ENCODE measurements at regions not wholly inside any gene's neighbourhood (a gene's known extent, or its start where the extent isn't known, plus 50 kb on each side); places are given as distances from the start of the nearest gene placed in this dataset.

GRCh38 chr1:38270849-38271633 is 224.4 kb upstream of the POU3F1 start:
- DNase-seq (ENCODE audit: low read depth) (peak; percentile 6), FAIRE-seq (no peak)
- no peak for TF ChIP-seq CTCF (IDR thresholded peaks at IDR 0.05; ENCODE audit: insufficient read depth, low read length, severe bottlenecking)
- Histone ChIP-seq H3K4me3 (ENCODE audit: low read depth, low read length) (no peak overlapping the region), H3K27me3 (ENCODE audit: control insufficient read depth, insufficient read depth, low read length) (no peaks in the 10 kb centered on the region), H3K36me3 (ENCODE audit: control insufficient read depth, insufficient read depth, low read length) (no peaks in the 10 kb centered on the region)

GRCh38 chr1:38269923-38270848 is 223.6 kb upstream of the POU3F1 start:
- peak; percentile 76 for FAIRE-seq
- Histone ChIP-seq H3K4me3 (ENCODE audit: low read depth, low read length) (no peak overlapping the region), H3K36me3 (ENCODE audit: control insufficient read depth, insufficient read depth, low read length) (no peaks in the 10 kb centered on the region), H3K27me3 (ENCODE audit: control insufficient read depth, insufficient read depth, low read length) (no peaks in the 10 kb centered on the region)
- peak; percentile 76 for DNase-seq (ENCODE audit: low read depth)
- no peak for TF ChIP-seq CTCF (IDR thresholded peaks at IDR 0.05; ENCODE audit: insufficient read depth, low read length, severe bottlenecking)

DNA sequence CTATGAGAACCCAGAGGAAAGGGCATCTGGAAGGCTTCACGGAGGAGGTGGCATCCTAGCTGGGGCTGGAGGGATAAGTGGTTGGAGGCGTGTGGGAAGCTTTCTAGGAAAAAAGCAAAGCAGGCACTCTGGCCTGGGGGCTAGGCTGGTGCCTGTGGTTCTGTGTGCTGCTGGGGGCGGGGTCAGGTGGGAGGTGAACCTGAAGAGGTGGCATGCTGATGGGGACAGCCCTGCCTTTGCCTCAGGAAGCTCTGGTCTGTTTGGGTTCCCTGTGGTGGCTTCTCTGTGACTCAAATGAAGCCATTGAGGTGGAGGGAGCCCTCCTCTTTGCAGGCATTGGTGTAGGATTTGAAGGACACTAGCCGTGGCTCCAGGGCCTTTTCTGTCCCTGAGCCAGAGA is 221.6 kb upstream of the POU3F1 start:
- no peak overlapping the region for H3K4me3 ChIP-seq (ENCODE audit: low read depth, low read length)
- no peaks in the 10 kb centered on the region for H3K27me3 ChIP-seq (ENCODE audit: control insufficient read depth, insufficient read depth, low read length)
- FAIRE-seq (no peak), DNase-seq (ENCODE audit: low read depth) (no peak)
- no peak for TF ChIP-seq CTCF (IDR thresholded peaks at IDR 0.05; ENCODE audit: insufficient read depth, low read length, severe bottlenecking)
- no peaks in the 10 kb centered on the region for H3K36me3 ChIP-seq (ENCODE audit: control insufficient read depth, insufficient read depth, low read length)

GRCh38 chr1:38267037-38268036 is 220.7 kb upstream of the POU3F1 start:
- Histone ChIP-seq H3K36me3 (ENCODE audit: control insufficient read depth, insufficient read depth, low read length) (no peaks in the 10 kb centered on the region), H3K27me3 (ENCODE audit: control insufficient read depth, insufficient read depth, low read length) (no peaks in the 10 kb centered on the region), H3K4me3 (ENCODE audit: low read depth, low read length) (no peak overlapping the region)
- DNase-seq (ENCODE audit: low read depth), result no peak
- FAIRE-seq, result peak; percentile 50
- TF ChIP-seq CTCF (IDR thresholded peaks at IDR 0.05; ENCODE audit: insufficient read depth, low read length, severe bottlenecking), result no peak

- no peaks in the 10 kb centered on the region for H3K27me3 ChIP-seq (ENCODE audit: control insufficient read depth, insufficient read depth, low read length)
- H3K4me3 ChIP-seq (ENCODE audit: low read depth, low read length), result no peak overlapping the region
- DNase-seq (ENCODE audit: low read depth), result no peak
- no peak for FAIRE-seq
- no peaks in the 10 kb centered on the region for H3K36me3 ChIP-seq (ENCODE audit: control insufficient read depth, insufficient read depth, low read length)
- TF ChIP-seq CTCF (IDR thresholded peaks at IDR 0.05; ENCODE audit: insufficient read depth, low read length, severe bottlenecking), result no peak
These were observed 219.6 kb upstream of the POU3F1 start for GRCh38 chr1:38266197-38266520.
